GM19467 (cell line): ENCODE measurements at regions not wholly inside any gene's neighbourhood (a gene's known extent, or its start where the extent isn't known, plus 50 kb on each side); places are given as distances from the start of the nearest gene placed in this dataset.
A peak's percentile ranks its signal among the peaks of the same experiment; 100 is the strongest.

Experiments
- ATAC-seq: cut with Tn5 transposase; IDR thresholded peaks from one replicate; pipeline ENCODE4 v1.9.1; 2021; ENCODE audit warnings: mild to moderate bottlenecking, moderate library complexity; ENCODE audit not compliant: unreplicated experiment

DNA sequence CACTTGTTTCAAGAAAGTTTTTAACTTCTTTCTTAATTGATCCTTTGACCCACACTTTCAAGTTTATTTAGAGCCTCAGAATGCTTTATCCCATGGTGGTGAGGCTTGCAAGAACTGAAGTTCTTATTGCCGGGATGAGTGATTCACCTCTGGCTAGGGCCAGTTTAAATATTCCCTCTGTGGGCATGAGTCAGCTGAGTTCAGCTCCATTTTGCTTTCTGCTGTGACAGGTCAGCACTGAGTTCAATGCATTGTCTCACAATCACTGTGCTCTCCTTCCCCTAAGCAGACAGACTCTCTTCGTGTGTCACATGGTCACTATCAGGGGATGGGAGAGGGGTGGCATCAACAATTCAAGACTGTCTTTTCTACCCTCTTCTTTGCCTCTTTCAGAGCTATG, 514.6 kb upstream of the FBXO33 start:
- ATAC-seq: no peak

DNA sequence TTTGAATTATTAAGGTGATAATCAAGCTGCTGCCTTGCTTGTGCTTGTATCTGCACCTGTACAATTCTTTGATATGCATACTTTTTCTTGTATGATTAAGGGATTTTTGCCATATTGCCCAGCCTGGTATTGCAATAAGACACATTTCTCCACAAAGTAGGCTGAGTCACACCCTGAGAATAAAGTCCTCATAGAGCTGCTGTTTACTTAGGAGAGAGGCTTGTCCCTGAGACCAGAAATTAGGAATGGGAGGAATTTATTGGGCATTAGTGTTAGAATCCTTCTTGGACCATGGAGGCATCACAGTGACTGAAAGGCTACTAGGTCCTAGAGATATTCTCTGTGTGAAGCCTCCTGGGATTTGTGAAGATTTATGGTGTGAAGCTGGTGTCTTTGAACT, 506.8 kb upstream of the FBXO33 start:
- no peak for ATAC-seq

DNA sequence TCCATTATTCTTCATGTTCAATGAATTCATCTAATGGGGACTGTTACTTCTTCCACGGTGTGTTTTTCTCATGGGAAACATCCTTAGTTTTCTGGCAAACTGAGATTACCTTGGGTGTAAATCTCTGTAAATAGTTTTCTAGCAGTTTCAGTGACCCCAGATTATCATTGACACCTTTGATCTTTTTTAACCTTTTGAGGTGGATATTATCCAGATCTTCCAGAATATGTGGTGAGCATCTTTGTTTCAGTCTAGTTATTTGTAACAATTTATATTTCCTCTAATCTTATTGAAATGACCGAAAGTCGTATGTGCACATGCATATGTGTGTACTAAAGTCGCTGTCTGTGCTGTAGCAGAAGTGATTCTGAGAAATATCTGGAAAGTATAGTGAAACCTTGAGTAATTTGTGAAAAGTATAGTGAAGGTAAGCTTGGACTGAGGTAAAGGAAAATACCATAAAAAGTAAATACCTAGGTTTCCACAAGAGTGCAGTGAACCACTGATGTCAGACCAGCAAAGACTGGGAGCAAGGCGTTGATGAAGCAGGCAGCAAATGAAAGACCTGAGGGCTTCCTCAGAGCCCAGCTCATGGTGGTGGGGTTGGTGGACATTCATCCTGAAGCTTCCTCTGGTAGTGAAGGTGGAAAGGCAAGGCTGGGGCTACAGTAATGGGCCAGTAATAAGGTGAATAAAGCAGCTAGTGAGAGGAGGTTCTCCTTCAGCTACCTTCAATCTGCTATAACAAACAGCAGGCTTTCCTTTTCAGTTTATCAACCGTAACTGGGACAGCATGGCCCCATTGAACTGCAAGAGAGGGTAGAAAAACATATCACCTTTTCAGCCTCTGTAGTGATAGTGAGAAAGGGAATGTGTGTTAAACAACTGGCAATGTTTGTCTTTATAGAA, 480.2 kb upstream of the FBXO33 start:
- peak; percentile 79 for ATAC-seq

DNA sequence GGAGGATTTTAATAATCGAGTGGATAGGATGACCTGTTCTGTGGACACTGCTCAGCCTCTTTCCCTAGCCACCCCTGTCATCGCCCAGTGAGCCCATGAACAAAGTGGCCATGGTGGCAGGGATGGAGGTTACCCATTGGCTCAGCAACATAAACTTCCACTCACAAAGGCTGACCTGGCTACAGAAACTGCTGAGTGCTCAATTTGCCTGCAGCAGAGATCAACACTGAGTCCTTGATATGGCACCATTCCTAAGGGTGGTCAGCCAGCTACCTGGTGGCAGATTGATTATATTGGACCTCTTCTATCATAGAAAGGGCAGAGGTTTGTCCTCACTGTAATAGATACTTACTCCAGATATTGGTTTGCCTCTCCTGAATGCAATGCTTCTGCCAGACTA, 465.4 kb upstream of the FBXO33 start:
- ATAC-seq: no peak

DNA sequence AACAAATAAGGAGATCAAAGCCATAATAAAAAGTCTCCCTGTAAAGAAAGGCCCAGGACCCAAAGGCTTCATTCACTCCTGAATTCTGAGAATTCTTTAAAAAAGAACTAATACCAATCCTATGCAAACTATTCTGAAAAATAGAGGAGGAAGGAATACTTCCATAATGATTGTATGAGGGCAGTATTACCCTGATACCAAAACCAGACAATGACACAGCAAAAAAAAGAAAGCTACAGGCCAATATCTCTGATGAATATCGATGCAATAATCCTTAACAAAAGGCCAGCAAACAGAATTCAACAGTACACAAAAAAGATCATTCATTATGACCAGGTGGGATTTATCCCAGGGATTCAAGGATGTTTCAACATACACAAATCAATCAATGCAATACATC, 457.8 kb upstream of the FBXO33 start:
- ATAC-seq: no peak

DNA sequence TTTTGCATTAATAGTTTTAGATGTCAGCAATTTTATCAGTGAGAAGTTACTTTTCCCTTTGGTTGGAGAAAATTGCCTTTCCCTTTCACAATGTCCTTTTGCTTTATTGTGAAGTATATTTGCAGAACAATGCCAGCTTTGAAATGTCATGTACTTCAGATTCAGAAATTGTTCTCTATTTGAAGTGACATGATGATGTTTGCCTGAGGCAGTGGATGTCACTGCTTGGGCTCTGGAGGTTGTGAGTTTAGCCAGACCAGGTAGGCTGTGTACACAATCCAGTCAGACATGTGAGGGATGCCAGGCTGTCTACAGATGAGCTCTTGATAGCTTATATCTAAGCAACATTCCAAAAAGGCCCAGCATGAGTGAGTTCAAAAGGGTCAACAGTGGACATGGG, 451.9 kb upstream of the FBXO33 start:
- no peak for ATAC-seq

DNA sequence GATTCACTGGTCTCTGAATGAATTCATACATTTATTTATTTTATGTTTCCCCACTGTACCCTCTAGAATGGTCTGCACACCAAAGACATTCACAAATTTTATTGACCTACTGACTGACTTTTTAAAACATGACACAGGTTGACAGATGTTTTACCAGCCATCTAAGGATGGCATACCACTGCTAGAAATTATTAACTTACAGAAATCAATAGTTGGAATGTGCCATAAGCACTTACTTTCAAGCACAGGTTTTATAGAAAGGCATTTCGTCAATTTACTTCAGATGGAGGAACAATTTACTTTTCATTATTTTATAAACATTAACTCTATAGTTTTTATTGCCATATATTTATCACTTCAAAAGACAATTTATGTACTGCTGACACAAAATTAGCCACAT, 448.7 kb upstream of the FBXO33 start:
- no peak for ATAC-seq

DNA sequence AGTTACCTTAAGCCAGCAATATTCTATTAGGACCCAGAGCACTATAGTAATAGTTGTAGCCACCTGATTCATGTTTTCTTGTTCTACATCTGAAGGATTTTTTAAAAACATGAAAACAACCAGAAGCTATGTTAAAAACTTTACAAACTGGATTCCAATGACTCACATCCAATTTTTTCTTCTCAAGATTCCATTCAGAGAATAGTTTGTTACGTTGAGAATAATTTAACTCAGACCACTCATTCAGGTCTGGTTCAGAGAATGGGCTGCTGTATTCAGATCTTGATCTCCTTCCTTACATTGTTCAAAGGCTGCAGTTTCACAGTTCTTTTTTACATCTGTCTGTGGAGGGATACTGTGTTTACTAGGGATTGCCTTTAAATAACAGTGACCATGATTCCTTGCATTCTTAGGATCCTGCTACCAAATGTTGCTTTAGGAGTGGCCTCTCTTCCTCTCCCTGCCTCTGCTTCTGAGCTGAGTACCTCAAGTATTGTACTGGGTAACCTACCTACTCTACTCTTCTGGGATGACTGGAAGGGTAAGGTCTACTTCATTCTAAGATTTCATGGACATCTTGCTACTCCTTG, 448.0 kb upstream of the FBXO33 start:
- ATAC-seq: no peak

DNA sequence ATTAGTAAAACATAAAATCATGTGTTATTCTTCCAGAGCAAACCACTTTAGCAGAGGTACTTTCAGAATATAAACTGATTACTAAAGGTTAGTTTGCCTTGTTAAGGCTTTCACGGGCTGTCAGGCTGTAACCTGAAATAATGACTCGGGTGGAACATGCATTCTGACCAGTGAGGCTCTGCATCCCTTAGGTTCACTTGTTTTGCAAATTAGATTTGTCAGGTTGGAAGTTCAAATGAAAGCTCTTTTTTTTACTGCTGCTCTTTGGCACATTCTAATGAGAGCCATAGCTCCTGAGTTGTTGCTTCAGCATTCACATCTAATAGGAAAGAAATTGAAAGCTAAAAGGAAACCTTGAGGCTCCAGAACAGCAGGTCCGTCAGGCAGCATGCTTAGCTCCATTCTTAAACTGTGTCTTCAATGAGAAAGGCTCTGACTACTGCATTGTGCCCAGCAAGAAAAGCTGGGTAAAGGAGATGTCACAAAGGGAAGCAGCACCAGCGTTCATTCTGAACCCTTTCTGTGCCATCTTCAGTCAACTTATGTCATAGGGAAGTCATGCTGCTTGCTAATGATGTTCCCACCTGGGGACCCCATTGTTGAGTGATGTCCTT, 445.5 kb upstream of the FBXO33 start:
- ATAC-seq: no peak

DNA sequence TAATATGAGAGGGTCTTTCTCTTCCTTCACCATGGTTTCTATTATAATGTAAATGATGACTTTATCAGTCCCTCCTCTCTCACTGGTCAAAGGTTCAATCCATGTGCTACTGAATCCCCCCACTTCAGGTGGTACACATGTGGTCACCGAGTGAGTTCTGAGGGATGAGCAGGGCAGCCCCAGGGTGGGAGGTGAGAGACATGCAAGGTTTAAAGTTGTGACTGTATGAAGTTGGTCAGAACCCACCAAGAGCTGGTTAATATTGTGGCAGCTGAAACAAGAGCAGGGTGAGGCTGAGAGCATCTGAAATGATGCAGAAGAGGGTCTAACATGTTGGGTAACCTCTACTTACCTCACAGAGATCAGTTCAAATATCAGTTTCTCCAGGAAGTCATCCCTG, 444.7 kb upstream of the FBXO33 start:
- ATAC-seq: no peak

DNA sequence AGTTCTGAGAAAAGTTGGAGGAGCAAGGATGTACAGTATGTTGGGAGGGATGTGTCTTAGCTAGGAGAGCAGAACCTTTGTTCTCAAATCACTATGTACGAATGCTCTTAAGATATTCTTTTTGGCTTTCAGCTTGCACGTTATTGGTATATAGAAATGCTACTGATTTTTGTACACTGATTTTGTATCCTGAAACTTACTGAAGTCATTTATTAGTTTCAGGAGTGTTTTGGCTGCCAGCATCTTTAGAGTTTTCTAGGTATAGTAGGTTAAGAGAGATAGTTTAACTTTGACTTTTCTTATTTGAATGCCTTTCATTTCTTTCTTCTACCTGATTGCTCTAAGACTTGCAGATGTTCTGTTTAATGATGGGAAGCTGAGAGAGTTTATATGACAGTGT, 442.8 kb upstream of the FBXO33 start:
- no peak for ATAC-seq

DNA sequence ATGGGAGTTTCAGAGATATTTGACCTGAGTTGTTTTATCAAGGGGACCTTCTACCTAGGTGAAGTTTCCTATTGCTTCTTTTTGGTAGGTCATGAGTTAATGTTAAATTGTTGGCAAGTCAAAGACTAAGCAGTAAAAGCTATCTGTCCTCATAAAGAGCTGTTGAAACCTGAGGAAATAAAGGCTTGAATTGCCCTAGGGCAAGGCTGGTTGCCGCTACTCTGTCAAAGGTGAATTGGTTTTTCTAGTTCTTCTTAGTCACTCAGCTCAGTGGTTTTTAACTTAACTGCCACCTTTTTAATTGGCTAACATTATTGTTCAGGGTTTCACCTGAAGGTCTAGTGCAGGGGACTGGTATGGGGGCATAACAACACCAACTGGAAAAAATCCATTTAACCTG, 441.6 kb upstream of the FBXO33 start:
- ATAC-seq: no peak

DNA sequence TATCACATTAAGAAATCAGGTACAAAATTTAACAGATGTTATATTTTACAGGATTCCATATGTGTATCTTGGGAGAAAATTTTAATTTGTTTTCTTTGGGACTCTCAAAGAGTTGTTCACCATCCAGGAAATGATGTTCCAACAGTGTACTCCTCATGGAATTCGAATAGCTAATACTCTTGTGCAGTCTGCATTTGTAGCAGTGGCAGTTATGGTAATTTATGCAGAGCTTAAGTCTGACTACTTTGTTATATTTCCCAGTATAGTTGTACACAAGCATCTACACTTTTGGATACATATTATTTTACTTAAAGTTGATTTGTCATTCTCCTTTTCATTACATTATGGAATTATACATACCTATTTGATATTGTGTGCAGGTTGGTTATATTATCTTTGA, 436.7 kb upstream of the FBXO33 start:
- ATAC-seq: no peak

DNA sequence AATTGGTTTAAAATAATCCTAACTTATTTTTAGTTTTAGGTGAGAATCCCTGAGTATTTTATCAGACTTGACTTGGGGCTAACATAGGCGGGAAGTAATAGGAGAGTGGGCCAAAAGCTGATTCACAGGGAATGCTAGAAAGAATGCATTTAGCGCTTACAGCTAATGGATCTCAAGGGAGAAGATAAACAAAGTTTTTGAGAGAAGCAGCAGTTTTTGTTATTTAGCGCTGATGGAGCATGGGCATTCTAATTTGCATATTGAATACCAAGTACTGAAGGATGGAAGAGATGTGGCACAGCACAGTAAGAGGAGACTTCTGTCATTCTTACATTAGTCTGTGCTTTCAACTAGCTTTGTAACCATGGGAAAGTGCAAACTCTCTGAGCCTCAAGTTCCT, 436.0 kb upstream of the FBXO33 start:
- ATAC-seq: no peak

DNA sequence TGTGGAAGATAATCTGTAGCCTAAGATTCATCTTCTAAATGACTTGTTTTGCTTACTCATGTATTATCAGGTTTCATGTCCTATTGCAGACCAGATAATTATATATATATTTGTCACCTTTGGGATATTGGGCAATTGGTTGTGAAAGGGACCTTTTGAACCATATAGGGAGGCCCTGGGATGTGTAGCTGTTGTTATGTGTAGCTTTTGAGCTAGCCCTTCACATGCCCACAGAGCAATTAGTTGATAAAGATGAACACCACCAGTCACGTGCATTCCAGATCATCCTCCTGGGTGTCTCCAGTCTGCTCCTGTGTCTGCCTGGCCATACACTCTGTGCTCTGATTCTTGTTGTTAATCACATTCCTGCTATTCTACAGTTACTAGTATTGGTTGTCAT, 431.2 kb upstream of the FBXO33 start:
- no peak for ATAC-seq

DNA sequence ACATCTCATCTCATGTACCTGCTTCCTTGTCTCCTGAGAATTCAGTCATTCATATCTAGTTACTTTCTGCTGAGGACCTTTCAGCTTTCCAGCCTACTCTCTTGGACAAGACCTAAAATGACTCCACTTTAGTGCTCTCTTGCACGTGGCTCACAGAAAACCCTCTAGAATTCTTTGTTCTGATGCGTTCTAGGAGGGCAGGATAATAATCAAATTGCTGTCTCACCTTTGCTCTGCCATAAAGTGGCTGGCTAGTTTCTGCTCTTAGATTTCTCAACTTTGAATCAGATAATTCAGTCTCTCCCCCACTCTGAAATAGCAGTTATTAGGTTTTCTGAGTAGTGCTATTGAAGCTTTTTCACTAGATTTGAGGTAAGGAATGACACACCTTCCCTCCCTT, 429.5 kb upstream of the FBXO33 start:
- ATAC-seq: no peak

DNA sequence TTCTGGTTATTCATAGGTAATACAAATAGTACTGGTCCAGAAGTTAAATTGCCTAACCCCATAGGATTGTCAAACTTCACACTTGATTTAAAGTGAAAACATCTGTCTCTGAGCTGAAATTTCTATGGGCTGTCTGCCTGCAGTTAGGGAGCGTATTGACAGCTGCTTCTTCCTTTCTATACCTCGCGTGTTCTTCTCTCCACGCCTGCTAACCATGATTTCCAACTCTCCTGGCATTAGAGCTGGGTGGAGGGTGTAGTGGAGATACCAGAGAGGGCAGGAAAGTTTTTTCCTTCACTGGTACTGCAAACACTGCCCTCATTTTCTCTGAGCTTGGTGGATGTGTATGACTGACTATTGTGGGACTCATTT, 429.0 kb upstream of the FBXO33 start:
- ATAC-seq: no peak

DNA sequence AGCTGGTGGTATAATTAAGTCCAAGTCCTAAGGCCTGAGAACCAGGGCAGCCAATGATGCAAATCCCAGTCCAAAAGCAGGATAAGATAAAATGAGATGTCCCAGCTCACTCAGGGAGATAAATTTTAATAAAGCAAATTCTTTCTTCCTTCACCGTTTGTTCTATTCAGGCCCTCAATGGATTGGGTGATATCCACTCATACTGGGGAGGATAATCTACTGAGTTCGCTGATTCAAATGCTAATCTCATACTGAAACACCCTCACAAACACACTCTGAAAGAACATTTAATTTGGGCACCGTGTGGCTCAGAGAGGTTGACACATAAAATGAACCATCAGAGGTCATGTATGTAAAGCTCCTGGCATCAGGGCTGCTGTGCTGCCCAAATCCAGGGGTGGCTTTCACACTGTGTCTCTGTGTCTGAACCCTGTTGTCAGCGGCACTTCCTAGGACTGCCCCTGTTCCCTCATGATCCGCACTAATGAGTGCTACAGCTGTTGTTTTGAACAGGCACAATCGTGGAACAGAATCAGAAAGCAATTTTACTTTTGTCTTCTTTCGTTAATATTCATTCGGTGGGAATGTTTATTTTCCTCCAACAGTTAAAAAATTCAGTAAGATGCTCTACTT, 428.5 kb upstream of the FBXO33 start:
- no peak for ATAC-seq

DNA sequence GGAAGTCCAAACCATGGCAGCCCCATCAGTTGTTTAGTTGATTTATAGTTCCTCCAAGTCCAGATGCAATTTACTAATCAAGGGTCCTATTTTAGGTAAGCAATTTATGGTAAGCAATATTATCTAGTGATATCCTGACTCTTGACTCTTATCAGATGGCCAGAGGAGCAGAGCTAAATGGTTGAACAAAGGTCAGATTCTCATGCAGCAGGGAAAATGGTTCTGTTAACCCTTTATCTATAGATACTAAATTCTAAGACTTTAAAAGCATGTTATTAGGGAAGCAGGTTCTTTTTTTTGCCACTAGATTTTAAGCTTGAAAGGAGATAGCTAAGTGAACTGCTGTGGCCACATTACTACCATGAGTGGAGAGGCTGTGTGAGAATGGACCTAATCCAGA, 427.1 kb upstream of the FBXO33 start:
- ATAC-seq: no peak

DNA sequence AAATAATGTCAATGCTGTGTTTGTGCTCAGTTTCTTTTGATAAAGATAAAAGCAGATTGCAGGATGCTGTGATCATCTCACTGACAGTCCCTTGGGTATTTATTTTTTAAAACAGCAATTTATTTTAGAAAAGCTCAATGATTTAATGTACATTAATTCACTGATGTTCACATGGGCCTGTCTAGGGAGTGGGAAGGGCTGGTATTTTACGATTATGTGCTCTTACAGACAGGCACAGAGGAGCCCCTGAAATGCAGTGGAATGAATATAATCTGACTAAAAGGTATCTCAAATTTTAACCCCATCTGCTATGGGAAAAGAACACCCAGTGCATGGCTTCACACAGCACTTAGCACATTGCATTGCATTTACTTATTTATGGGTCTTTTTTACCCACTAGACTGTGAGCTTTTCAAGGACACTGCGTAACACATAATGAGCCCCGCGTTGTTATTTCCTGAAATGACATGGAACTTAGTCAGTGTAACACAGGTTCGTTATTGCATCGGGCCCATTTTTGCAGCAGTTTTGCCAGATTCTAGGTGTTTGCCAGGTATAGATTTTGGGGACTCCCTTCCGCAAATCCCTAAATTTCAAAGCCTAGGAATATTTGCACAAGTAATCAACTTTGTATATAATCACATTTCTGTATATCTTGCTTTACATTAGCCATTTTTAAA, 425.3 kb upstream of the FBXO33 start:
- no peak for ATAC-seq

DNA sequence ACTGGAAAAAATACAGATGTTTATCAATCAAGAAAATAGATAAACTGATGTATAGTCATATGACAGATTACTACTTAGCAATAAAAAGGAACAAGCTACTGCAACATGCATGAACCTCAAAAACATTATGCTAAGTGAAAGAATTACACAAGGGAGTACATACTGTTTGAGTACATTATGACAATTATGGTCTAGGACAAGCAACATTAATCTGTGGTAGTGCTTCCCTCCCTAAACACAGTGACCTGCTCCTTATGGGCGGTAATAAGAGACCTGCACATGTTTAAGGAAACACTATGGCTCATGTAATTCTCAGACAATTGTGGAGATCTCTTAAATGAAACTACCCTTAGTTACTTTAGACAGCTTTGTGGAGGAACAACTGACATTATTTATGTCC, 421.2 kb upstream of the FBXO33 start:
- ATAC-seq: no peak
